Choroid plexus epithelial cell (primary cell): ENCODE measurements at regions not wholly inside any gene's neighbourhood (a gene's known extent, or its start where the extent isn't known, plus 50 kb on each side); places are given as distances from the start of the nearest gene placed in this dataset.

Experiments used
- DNase-seq: peaks from one replicate; pipeline ENCODE4 v3.0.0-alpha.2; 2010; ENCODE audit warnings: low read depth
- H3K4me3 ChIP-seq: 2 replicates; pipeline ENCODE4 v1.5.1; 2011; ENCODE audit warnings: low read depth, mild to moderate bottlenecking, control low read depth, low read length, moderate library complexity
- CTCF ChIP-seq: conservative IDR thresholded peaks from 2 replicates; pipeline ENCODE4 v1.5.1; 2011; ENCODE audit warnings: low read depth, mild to moderate bottlenecking, control low read depth, inconsistent platforms, low read length, moderate library complexity

- DNase-seq, result no peak
- no peak overlapping the region for H3K4me3 ChIP-seq
- no peak for TF ChIP-seq CTCF
These were observed 232.4 kb downstream of the DOK5 start for GRCh38 chr20:54707801-54708200.

DNA sequence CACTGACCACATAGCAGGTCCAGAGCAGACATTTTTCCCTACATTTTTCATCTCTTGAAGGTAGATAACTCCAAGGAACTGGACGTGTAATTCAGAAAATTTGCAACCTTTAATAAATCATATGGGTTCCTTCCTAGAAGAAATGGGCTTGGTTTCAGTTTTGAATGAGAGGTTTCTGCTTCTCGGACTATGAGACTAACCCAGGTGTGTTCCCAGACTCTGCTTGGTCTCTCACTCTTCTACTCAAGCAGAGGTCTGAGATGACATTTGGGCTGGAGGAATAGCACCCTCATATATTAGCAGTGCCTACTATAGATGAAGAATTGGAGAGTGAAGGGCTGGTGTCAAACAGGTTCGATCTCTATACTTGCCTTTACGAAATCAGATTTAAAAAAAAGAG is 231.2 kb downstream of the DOK5 start:
- DNase-seq, result no peak
- no peak for TF ChIP-seq CTCF
- H3K4me3 ChIP-seq, result no peak overlapping the region

GRCh38 chr20:54704032-54704635 is 228.7 kb downstream of the DOK5 start:
- H3K4me3 ChIP-seq, result no peak overlapping the region
- no peak for DNase-seq
- TF ChIP-seq CTCF, result no peak
